Gastroesophageal sphincter (tissue), 4 donors: ENCODE measurements at regions not wholly inside any gene's neighbourhood (a gene's known extent, or its start where the extent isn't known, plus 50 kb on each side); places are given as distances from the start of the nearest gene placed in this dataset.

ENCODE experiments used
- ATAC-seq: fragments of 150-250 bp; one replicate; pipeline ENCODE4 v1.9.1; 2016; ENCODE audit warnings: mild to moderate bottlenecking, moderate library complexity
- H3K27ac ChIP-seq, 4 donors: fragments of 200-600 bp; sonication (generic) in 3 of 4; 1 replicate in 3 of 4; 2 replicates in 1 of 4; pipeline ENCODE4 v1.5.1; 2016 to 2019
- H3K27me3 ChIP-seq: fragments of 200-600 bp; sonication (generic); one replicate; pipeline ENCODE4 v1.5.1; 2019
- H3K36me3 ChIP-seq, 2 donors: fragments of 200-600 bp; sonication (generic); one replicate each; pipeline ENCODE4 v1.5.1; 2019; ENCODE audit warnings: control low read depth in 1 of 2
- H3K4me1 ChIP-seq, 3 donors: fragments of 200-600 bp; sonication (generic); 1 replicate in 2 of 3; 2 replicates in 1 of 3; pipeline ENCODE4 v1.5.1; 2016 to 2019; ENCODE audit warnings: control low read depth in 2 of 3
- H3K4me3 ChIP-seq, 2 donors: fragments of 200-600 bp; sonication (generic); one replicate each; pipeline ENCODE4 v1.5.1; 2019; ENCODE audit warnings: mild to moderate bottlenecking in 1 of 2, moderate library complexity in 1 of 2
- H3K9me3 ChIP-seq, 3 donors: fragments of 200-600 bp; sonication (generic); one replicate each; pipeline ENCODE4 v1.5.1; 2017 to 2019; ENCODE audit warnings: control low read depth in 2 of 3
- EP300 ChIP-seq: sonication (generic); formaldehyde crosslinking; IDR thresholded peaks from one replicate; pipeline ENCODE4 v1.6.1; 2017; ENCODE audit warnings: antibody characterized with exemption, mild to moderate bottlenecking
- POLR2A ChIP-seq, 2 donors: fragments of 450-650 bp; IDR thresholded peaks; one replicate each; pipeline ENCODE4 v1.6.1; 2017; ENCODE audit warnings: antibody characterized with exemption in 2 of 2, mild to moderate bottlenecking in 2 of 2, moderate library complexity in 1 of 2
- POLR2AphosphoS5 ChIP-seq: sonication (generic); formaldehyde crosslinking; IDR thresholded peaks from one replicate; pipeline ENCODE4 v1.6.1; 2017; ENCODE audit warnings: antibody characterized with exemption
- WGBS, 2 donors: methylation state at CpG; one replicate each; pipeline ENCODE4 v1.1.5; 2018; ENCODE audit warnings: low coverage in 1 of 2; 5-methylcytosine and 5-hydroxymethylcytosine counted together
- TF ChIP-seq, protein P1 (sequence below), 4 experiments: fragments of 200-600 bp in 2 of 4; fragments of 450-650 bp in 2 of 4; sonication (generic) in 1 of 4; IDR thresholded peaks; one replicate each; pipeline ENCODE4 v1.5.1; 2017 to 2019; ENCODE audit warnings: antibody characterized with exemption in 4 of 4, mild to moderate bottlenecking in 2 of 4, moderate library complexity in 2 of 4

DNA sequence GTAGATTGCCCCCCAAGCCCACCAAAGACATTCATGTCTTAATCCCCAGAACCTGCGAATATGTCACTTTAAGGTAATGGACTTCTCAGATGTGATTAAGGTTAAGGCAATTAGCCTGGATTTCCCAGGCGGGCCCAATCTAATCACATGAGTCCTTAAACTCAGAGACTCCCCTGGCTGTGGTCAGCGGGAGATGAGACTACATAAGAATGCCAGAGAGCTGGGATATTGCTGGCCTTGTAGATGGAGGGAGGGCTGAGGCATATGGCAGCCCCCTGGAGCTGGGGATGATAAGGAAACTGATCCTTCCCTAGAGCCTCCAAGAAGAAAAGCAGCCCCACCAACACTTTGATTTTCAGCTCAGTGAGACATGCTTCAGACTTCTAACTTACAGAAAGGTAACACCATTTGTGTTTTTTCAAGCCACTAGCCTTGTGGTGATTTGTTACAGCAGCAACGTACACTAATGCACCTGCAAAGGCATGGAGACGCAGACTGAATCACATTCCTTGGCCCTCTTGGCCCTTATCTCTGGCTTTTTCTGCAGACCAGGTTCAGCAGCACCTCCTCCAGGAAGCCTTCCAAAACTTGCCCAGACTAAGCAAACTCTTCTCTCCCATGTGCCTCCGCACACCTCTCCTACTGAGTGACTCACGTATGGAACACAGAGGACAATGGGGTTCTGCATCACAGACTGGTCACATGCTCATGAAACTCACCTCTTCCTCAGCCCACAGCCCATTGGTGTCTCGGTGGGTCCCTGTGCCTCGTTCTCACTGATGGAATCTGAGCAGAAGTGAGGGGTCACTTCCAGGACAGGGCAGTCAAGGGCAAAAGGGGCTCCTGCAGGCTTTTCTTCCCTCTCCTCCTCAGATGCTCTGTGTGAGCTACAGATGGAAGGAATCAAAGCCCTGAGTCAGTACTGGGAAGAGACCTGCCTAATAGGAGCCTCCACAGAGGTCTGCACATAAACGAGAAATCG is 86.3 kb upstream of the HMGXB4 start:
- Histone ChIP-seq H3K27ac (no peak overlapping the region), H3K27me3 (peaks cover 45% of the 10 kb centered on the region), H3K4me1 (no peaks in the 10 kb centered on the region), H3K36me3 (no peaks in the 10 kb centered on the region), H3K4me3 (no peak overlapping the region), H3K9me3 (peaks cover 0 to 11% (median 0%) of the 10 kb centered on the region in 3 donors)
- no peak for ATAC-seq
- WGBS, 2 donors: 66 to 69% methylated on average over 5 to 7 of the region's 11 CpGs
- TF ChIP-seq, protein P1, sequence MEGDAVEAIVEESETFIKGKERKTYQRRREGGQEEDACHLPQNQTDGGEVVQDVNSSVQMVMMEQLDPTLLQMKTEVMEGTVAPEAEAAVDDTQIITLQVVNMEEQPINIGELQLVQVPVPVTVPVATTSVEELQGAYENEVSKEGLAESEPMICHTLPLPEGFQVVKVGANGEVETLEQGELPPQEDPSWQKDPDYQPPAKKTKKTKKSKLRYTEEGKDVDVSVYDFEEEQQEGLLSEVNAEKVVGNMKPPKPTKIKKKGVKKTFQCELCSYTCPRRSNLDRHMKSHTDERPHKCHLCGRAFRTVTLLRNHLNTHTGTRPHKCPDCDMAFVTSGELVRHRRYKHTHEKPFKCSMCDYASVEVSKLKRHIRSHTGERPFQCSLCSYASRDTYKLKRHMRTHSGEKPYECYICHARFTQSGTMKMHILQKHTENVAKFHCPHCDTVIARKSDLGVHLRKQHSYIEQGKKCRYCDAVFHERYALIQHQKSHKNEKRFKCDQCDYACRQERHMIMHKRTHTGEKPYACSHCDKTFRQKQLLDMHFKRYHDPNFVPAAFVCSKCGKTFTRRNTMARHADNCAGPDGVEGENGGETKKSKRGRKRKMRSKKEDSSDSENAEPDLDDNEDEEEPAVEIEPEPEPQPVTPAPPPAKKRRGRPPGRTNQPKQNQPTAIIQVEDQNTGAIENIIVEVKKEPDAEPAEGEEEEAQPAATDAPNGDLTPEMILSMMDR (IDR thresholded peaks at IDR 0.05): no peak
- no peak for TF ChIP-seq POLR2A (IDR thresholded peaks at IDR 0.05)

DNA sequence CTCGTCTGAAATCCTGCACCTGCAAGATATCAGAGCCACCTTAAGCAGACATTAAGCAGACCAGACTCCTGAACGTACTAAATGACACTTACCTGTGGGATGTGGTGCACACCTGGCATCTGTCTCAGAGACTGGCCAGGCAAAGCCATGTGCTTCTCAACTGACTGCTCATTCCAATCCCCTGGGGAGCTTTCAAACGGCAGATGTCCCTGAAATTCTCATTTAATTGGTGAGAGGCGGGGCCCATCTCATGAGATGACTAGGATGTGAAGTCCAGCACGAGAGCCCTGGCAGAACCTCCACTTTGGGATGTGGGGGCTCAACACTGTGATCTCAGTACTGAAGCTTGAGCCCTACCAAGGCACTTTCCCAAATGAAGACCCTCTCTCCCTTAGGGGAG is 84.9 kb upstream of the HMGXB4 start:
- H3K27me3 ChIP-seq: peaks cover 45% of the 10 kb centered on the region
- H3K4me3 ChIP-seq: no peak overlapping the region
- H3K9me3 ChIP-seq: peaks cover 0 to 12% (median 0%) of the 10 kb centered on the region in 3 donors
- no peak overlapping the region for H3K27ac ChIP-seq
- no peak for ATAC-seq
- WGBS, 2 donors: 16% methylated on average over 5 of the region's 5 CpGs; no CpG with 5 or more reads in 1 of the 2 donors
- no peaks in the 10 kb centered on the region for H3K36me3 ChIP-seq
- no peaks in the 10 kb centered on the region for H3K4me1 ChIP-seq
- TF ChIP-seq POLR2AphosphoS5 (no peak), POLR2A (IDR thresholded peaks at IDR 0.05) (no peak), EP300 (no peak)
- TF ChIP-seq, protein P1 (IDR thresholded peaks at IDR 0.05): no peak

- no peaks in the 10 kb centered on the region for H3K36me3 ChIP-seq
- no peak for TF ChIP-seq EP300
- TF ChIP-seq POLR2A (IDR thresholded peaks at IDR 0.05): no peak
- TF ChIP-seq, protein P1 (IDR thresholded peaks at IDR 0.05): no peak
- TF ChIP-seq POLR2AphosphoS5: no peak
- H3K27ac ChIP-seq: no peak overlapping the region
- no peak for ATAC-seq
- H3K4me1 ChIP-seq: no peaks in the 10 kb centered on the region
- no peak overlapping the region for H3K4me3 ChIP-seq
- peaks cover 54% of the 10 kb centered on the region for H3K27me3 ChIP-seq
- H3K9me3 ChIP-seq: peaks cover 0 to 12% (median 0%) of the 10 kb centered on the region in 3 donors
- WGBS, 2 donors: 45 to 67% methylated on average over 1 of the region's 2 CpGs
Observed at GRCh38 chr22:35173655-35174054, 83.6 kb upstream of the HMGXB4 start.

DNA sequence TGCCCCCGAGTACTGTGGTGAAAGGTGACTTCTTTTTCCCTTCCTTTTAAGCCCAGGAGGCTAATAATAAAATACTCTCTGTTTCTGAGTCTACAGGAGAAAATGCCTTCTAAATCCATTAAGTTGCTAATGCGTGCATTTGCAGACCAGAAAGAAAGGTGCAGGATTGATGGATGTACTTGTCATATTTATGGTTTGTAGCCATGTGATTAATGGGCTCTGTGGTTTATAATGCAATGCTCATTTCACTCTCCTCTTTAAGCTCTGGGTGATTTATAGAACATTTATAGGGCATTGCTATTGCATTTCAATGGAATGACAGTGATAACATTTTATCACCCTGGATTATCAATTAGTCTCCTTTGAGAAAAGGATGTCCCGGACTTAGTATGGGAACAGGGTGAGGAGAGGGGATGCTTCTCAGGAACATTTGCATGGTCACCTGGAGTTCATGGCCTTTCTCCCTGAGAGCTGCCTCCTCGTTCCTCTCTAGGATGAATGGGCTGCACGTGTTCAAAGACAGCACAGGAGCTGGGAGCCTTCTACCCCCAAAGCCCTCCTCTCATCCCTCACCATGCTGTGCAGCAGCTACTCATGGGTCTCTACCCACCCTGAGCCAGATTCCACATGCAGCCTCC is 82.8 kb upstream of the HMGXB4 start:
- no peak overlapping the region for H3K27ac ChIP-seq
- peaks cover 54% of the 10 kb centered on the region for H3K27me3 ChIP-seq
- H3K9me3 ChIP-seq: peaks cover 0 to 12% (median 0%) of the 10 kb centered on the region in 3 donors
- H3K4me3 ChIP-seq: no peak overlapping the region
- 10 to 40% methylated on average over 1 to 4 of the region's 5 CpGs for WGBS, 2 donors
- ATAC-seq: no peak
- no peaks in the 10 kb centered on the region for H3K36me3 ChIP-seq
- TF ChIP-seq EP300: no peak
- TF ChIP-seq, protein P1 (IDR thresholded peaks at IDR 0.05): no peak
- TF ChIP-seq POLR2AphosphoS5: no peak
- TF ChIP-seq POLR2A (IDR thresholded peaks at IDR 0.05): no peak
- no peaks in the 10 kb centered on the region for H3K4me1 ChIP-seq
